ENCODE measurements at regions not wholly inside any gene's neighbourhood (a gene's known extent, or its start where the extent isn't known, plus 50 kb on each side); places are given as distances from the start of the nearest gene placed in this dataset.
"Not testable (repeated sequence)": the region's sequence is repeated elsewhere in the genome, so short reads cannot be mapped to it uniquely, and the experiment has no call there.

DNA sequence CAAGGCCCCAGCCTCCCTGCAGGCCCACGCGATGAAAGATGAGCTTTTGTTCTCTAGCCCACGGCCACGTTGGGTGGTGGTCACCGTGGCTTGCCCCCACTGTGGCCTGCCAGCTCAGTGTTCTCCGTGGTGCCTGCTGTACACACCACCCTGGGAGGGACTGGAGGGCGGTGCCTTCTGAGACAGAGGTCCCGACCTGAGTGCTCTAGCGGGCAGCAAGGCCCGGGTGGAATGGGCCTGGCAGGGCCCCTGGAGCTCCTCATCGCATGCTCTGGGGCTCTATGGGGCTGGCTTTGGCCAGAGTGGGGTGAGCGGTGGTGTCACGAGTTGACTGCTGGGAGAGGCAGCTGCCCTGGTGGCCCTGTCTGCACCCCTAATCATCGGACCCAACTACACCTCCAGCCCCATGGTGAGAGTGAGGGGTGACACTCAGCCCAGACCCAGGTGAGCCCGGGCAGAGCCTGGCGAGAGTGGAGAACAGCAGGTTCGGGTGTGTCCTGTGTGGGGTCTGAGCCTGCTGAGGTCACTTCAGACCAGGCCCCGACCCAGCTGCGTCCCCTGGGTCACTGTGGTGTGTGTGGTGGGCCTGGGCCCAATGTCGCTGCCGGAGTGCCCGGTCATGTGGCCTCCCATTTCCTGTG is 541.9 kb downstream of the TBC1D22A start:
- Histone ChIP-seq H3K4me1 (replicated peaks in 1 of 2) (no peaks in the 10 kb centered on the region), H3K4me3 (no peak overlapping the region), H3K27ac (no peak overlapping the region)
- in situ Hi-C loops (cut with MboI; ENCODE audit: low pct_unique_long_range_greater_than_20kb in 2 of 9, low sequenced_read_pairs in 9 of 9, unreplicated experiment in 9 of 9), result loop anchor here in 1 of 9 experiments (25.0 kb wide), 1 partner anchor 108 kb away; no protein-coding TSS in a partner anchor
- 40 to 100% (median 72%) methylated on average over 1 to 8 of the region's 22 CpGs; no CpG with 5 or more reads in 4 of the 10 experiments for WGBS, 10 experiments
- ATAC-seq (replicated peaks in 6 of 8), result no peak

- Histone ChIP-seq H3K4me3 (no peak overlapping the region), H3K27ac (no peak overlapping the region), H3K4me1 (replicated peaks in 1 of 2) (no peaks in the 10 kb centered on the region)
- no peak for ATAC-seq (replicated peaks in 6 of 8)
- in situ Hi-C loops (cut with MboI; ENCODE audit: low pct_unique_long_range_greater_than_20kb in 2 of 9, low sequenced_read_pairs in 9 of 9, unreplicated experiment in 9 of 9), result loop anchor here in 1 of 9 experiments (25.0 kb wide), 1 partner anchor 109 kb away; no protein-coding TSS in a partner anchor
- WGBS, 10 experiments, result 48 to 83% (median 73%) methylated on average over 2 to 8 of the region's 14 CpGs; no CpG with 5 or more reads in 6 of the 10 experiments
These were observed 540.9 kb downstream of the TBC1D22A start for GRCh38 chr22:47303161-47303890.

- not testable (repeated sequence) for H3K4me3 ChIP-seq; H3K27ac ChIP-seq; ATAC-seq (replicated peaks in 6 of 8); H3K4me1 ChIP-seq (replicated peaks in 1 of 2)
- in situ Hi-C loops (cut with MboI; ENCODE audit: low pct_unique_long_range_greater_than_20kb in 2 of 9, low sequenced_read_pairs in 9 of 9, unreplicated experiment in 9 of 9), result loop anchor here in 1 of 9 experiments (25.0 kb wide), 1 partner anchor 110 kb away; no protein-coding TSS in a partner anchor
- WGBS, 10 experiments, result 25 to 100% (median 50%) methylated on average over 1 of the region's 1 CpG; no CpG with 5 or more reads in 2 of the 10 experiments
These were observed 540.1 kb downstream of the TBC1D22A start for GRCh38 chr22:47302587-47302986.

DNA sequence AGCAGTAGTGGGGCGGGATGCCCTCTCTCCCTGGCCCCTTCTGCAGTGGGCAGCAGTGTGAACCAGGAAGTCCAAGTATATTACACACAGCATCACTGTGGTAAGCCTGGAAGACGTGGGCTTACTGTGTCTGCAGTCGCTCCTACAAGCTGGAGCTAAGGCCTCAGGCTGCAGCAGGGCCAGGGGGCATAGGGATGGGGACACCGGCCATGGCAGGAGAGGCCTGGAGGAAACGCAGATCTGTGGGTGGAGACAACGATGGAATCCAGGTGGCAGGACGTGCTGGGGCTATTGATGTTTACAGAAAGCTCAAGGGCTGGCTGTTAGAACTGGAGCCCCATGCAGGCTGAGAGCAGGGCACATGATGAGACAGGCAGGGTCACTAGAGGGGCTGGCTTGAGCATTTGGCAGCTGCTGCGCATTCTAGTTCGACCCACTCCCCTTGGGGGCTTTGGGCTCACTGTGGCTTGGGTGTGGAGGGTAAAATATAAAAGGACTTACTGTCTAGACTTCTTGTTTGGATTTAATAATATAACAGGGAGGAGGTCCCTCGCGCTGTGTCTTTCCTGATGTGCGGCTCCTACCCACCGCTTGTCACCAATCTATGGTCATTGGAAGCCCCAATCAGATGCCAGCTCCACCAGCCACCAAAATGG is 539.5 kb downstream of the TBC1D22A start:
- H3K27ac ChIP-seq, result no peak overlapping the region
- no peak for ATAC-seq (replicated peaks in 6 of 8)
- no peak overlapping the region for H3K4me3 ChIP-seq
- WGBS, 10 experiments, result 0 to 100% (median 20%) methylated on average over 1 to 7 of the region's 13 CpGs; no CpG with 5 or more reads in 3 of the 10 experiments
- no peaks in the 10 kb centered on the region for H3K4me1 ChIP-seq (replicated peaks in 1 of 2)
- in situ Hi-C loops (cut with MboI; ENCODE audit: low pct_unique_long_range_greater_than_20kb in 2 of 9, low sequenced_read_pairs in 9 of 9, unreplicated experiment in 9 of 9), result loop anchor here in 1 of 9 experiments (25.0 kb wide), 1 partner anchor 110 kb away; no protein-coding TSS in a partner anchor

GRCh38 chr22:47300698-47301405 is 538.4 kb downstream of the TBC1D22A start:
- WGBS, 10 experiments, result 62 to 100% (median 71%) methylated on average over 1 to 7 of the region's 11 CpGs; no CpG with 5 or more reads in 3 of the 10 experiments

GRCh38 chr22:47299863-47300697 is 537.6 kb downstream of the TBC1D22A start:
- no peak for ATAC-seq (replicated peaks in 6 of 8)
- H3K27ac ChIP-seq, result no peak overlapping the region
- WGBS, 10 experiments, result 32 to 90% (median 68%) methylated on average over 2 to 8 of the region's 21 CpGs; no CpG with 5 or more reads in 4 of the 10 experiments
- in situ Hi-C loops (cut with MboI; ENCODE audit: low pct_unique_long_range_greater_than_20kb in 2 of 9, low sequenced_read_pairs in 9 of 9, unreplicated experiment in 9 of 9), result loop anchor here in 1 of 9 experiments (25.0 kb wide), 1 partner anchor 112 kb away; no protein-coding TSS in a partner anchor
- no peaks in the 10 kb centered on the region for H3K4me1 ChIP-seq (replicated peaks in 1 of 2)
- H3K4me3 ChIP-seq, result no peak overlapping the region

More at GRCh38 chr22:47300698-47301405, 538.4 kb downstream of the TBC1D22A start:
- no peak for ATAC-seq (replicated peaks in 6 of 8)
- in situ Hi-C loops (cut with MboI; ENCODE audit: low pct_unique_long_range_greater_than_20kb in 2 of 9, low sequenced_read_pairs in 9 of 9, unreplicated experiment in 9 of 9), result loop anchor here in 1 of 9 experiments (25.0 kb wide), 1 partner anchor 111 kb away; no protein-coding TSS in a partner anchor
- no peaks in the 10 kb centered on the region for H3K4me1 ChIP-seq (replicated peaks in 1 of 2)
- H3K4me3 ChIP-seq, result no peak overlapping the region
- H3K27ac ChIP-seq, result no peak overlapping the region

GRCh38 chr22:47299211-47299862 is 536.9 kb downstream of the TBC1D22A start:
- 40 to 100% (median 78%) methylated on average over 1 to 5 of the region's 18 CpGs; no CpG with 5 or more reads in 5 of the 10 experiments for WGBS, 10 experiments
- no peak for ATAC-seq (replicated peaks in 6 of 8)
- H3K4me1 ChIP-seq (replicated peaks in 1 of 2), result no peaks in the 10 kb centered on the region
- in situ Hi-C loops (cut with MboI; ENCODE audit: low pct_unique_long_range_greater_than_20kb in 2 of 9, low sequenced_read_pairs in 9 of 9, unreplicated experiment in 9 of 9), result no loop called here
- no peak overlapping the region for H3K27ac ChIP-seq
- H3K4me3 ChIP-seq, result no peak overlapping the region

DNA sequence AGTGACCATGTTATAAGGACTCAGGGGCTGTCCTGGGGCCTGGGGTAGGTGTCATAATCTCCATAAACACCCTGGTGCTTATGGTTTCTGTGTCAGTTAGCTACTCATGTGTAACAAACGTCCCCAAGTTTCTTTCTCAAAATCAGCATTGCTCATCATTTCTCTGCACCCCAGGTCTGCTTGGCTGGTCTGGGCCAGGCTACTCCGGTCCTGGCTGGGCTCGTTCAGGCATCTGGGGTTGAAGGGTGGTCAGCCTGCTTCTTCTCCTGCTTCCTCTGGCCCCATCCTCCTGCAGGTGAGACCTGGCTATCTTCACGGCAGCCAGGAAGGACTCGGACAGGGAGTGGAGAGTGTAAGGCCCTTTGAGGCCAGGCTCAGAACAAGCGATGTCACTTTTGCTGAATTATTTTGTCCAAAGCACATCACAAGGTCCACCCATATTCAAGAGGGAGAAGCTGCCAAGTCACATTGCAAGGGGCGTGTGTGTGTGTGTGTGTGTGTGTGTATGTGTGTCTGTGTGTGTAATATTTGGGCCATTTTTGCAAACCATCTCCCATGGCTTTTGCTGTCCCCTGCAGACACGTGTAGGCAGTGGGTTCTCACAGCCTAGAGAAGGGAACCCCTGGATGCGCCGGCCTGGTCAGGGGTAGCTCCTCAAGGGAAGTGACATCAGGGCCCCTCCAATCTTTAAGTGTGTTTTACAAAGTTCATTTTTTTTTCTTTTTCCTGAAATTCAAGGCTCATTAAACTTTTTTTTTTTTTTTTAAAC is 535.8 kb downstream of the TBC1D22A start:
- H3K4me1 ChIP-seq (replicated peaks in 1 of 2), result no peaks in the 10 kb centered on the region
- H3K4me3 ChIP-seq, result no peak overlapping the region
- in situ Hi-C loops (cut with MboI; ENCODE audit: low pct_unique_long_range_greater_than_20kb in 2 of 9, low sequenced_read_pairs in 9 of 9, unreplicated experiment in 9 of 9), result no loop called here
- ATAC-seq (replicated peaks in 6 of 8), result peak in 2 of 8 experiments; percentile 61 to 72
- no peak overlapping the region for H3K27ac ChIP-seq
- WGBS, 10 experiments, result 0 to 100% (median 56%) methylated on average over 1 to 9 of the region's 10 CpGs; no CpG with 5 or more reads in 4 of the 10 experiments

DNA sequence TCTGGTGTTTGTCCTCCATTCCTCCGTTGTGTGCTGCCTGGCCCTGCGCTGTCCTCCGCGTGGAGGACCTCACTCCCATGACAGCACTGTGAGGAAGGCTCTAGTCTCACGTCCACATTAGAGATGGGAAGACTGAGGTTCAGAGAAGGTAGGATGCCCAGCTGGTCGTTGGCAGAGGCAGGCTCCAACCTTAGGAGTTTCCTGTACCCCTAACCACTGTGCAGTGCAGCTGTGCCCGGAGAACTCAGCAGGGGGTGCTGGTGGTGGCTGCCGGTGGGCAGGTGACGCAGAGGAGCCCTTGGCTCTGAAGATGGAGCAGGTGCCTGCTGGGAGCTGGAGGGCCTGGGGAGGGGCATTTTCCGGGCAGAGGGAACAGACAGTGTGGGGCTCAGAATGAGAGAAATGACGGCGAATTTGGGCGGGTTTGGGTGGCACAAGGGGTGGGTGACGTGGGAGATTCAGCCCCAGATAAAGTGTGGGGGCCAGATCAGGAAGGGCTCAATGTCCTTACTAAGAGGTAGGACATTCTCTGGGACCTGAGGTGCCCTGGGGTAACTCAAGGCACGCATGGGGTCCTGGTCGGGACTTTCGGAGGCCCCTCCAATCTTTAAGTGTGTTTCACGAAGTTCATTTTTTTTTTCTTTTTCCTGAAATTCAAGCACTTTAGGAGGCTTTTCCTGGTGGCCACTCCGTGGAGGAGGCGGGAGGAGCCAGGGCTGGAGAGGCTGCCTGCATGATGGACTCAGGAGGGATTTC is 535.0 kb downstream of the TBC1D22A start:
- no peak overlapping the region for H3K27ac ChIP-seq
- ATAC-seq (replicated peaks in 6 of 8), result no peak
- H3K4me3 ChIP-seq, result no peak overlapping the region
- no peaks in the 10 kb centered on the region for H3K4me1 ChIP-seq (replicated peaks in 1 of 2)
- in situ Hi-C loops (cut with MboI; ENCODE audit: low pct_unique_long_range_greater_than_20kb in 2 of 9, low sequenced_read_pairs in 9 of 9, unreplicated experiment in 9 of 9), result no loop called here
- WGBS, 10 experiments, result 40 to 100% (median 87%) methylated on average over 1 to 9 of the region's 20 CpGs; no CpG with 5 or more reads in 3 of the 10 experiments

GRCh38 chr22:47296405-47297260 is 534.2 kb downstream of the TBC1D22A start:
- ATAC-seq (replicated peaks in 6 of 8), result peak in 2 of 8 experiments; percentile 27 to 45
- no peaks in the 10 kb centered on the region for H3K4me1 ChIP-seq (replicated peaks in 1 of 2)
- H3K27ac ChIP-seq, result no peak overlapping the region
- H3K4me3 ChIP-seq, result no peak overlapping the region
- in situ Hi-C loops (cut with MboI; ENCODE audit: low pct_unique_long_range_greater_than_20kb in 2 of 9, low sequenced_read_pairs in 9 of 9, unreplicated experiment in 9 of 9), result no loop called here
- 0 to 100% (median 63%) methylated on average over 1 to 18 of the region's 25 CpGs for WGBS, 10 experiments
